Natural killer cell (primary cell): ENCODE measurements at regions not wholly inside any gene's neighbourhood (a gene's known extent, or its start where the extent isn't known, plus 50 kb on each side); places are given as distances from the start of the nearest gene placed in this dataset.

Source experiments
- ATAC-seq, 3 donors: fragments of 150-1000 bp in 2 of 3; fragments of 200-7000 bp in 1 of 3; cut with Tn5 transposase; 1 replicate in 1 of 3; 2 replicates in 2 of 3; pipeline ENCODE4 v1.10.0; 2021; ENCODE audit warnings: mild to moderate bottlenecking in 2 of 3, moderate library complexity in 2 of 3
- DNase-seq, 2 donors: peaks; one replicate each; pipeline versions ENCODE4 v3.0.0 to v3.0.0-alpha.2; 2013 to 2021; ENCODE audit warnings: mixed read lengths in 1 of 2
- H3K27ac ChIP-seq: one replicate; pipeline ENCODE4 v1.5.1; 2013; ENCODE audit warnings: mild to moderate bottlenecking, low read length
- H3K27me3 ChIP-seq: one replicate; pipeline ENCODE4 v1.6.1; 2013; ENCODE audit warnings: low read length; ENCODE audit not compliant: control insufficient read depth, insufficient read depth
- H3K36me3 ChIP-seq: one replicate; pipeline ENCODE4 v1.6.1; 2013; ENCODE audit warnings: low read length; ENCODE audit not compliant: control insufficient read depth, insufficient read depth
- H3K4me1 ChIP-seq: one replicate; pipeline ENCODE4 v1.6.1; 2013; ENCODE audit warnings: low read length; ENCODE audit not compliant: control insufficient read depth, insufficient read depth
- H3K4me3 ChIP-seq: one replicate; pipeline ENCODE4 v1.5.1; 2013; ENCODE audit warnings: low read length
- H3K9me3 ChIP-seq: one replicate; pipeline ENCODE4 v1.6.1; 2013; ENCODE audit warnings: low read length; ENCODE audit not compliant: control insufficient read depth, insufficient read depth
- H3K27ac Mint-ChIP-seq, 2 donors: one replicate each; pipeline ENCODE4 v1.8.0; 2022; ENCODE audit warnings: mild to moderate bottlenecking in 2 of 2, mixed read lengths in 2 of 2, moderate library complexity in 1 of 2
- H3K27me3 Mint-ChIP-seq, 2 donors: one replicate each; pipeline ENCODE4 v1.8.0; 2022; ENCODE audit warnings: low read depth in 2 of 2, mixed read lengths in 2 of 2
- H3K36me3 Mint-ChIP-seq: one replicate; pipeline ENCODE4 v1.8.0; 2022; ENCODE audit warnings: mixed read lengths
- H3K4me1 Mint-ChIP-seq, 2 donors: one replicate each; pipeline ENCODE4 v1.8.0; 2022; ENCODE audit warnings: mixed read lengths in 2 of 2
- H3K4me3 Mint-ChIP-seq: one replicate; pipeline ENCODE4 v1.8.0; 2022; ENCODE audit warnings: mild to moderate bottlenecking, moderate library complexity, mixed read lengths
- H3K9me3 Mint-ChIP-seq, 2 donors: one replicate each; pipeline ENCODE4 v1.8.0; 2022; ENCODE audit warnings: mixed read lengths in 2 of 2
- WGBS: methylation state at CpG from one replicate; pipeline ENCODE4 v1.1.7; 2013; ENCODE audit warnings: missing lambda C conversion rate; ENCODE audit not compliant: insufficient coverage; 5-methylcytosine and 5-hydroxymethylcytosine counted together
- intact Hi-C: fragments of 100-400 bp; cut with micrococcal nuclease; formaldehyde crosslinking; loops from one replicate; pipeline ENCODE4 v1.14.2; 2022
- TF ChIP-seq, protein P1 (sequence below): fragments of 200-600 bp; IDR thresholded peaks from one replicate; pipeline ENCODE4 v1.8.0; 2022; ENCODE audit warnings: antibody characterized with exemption

DNA sequence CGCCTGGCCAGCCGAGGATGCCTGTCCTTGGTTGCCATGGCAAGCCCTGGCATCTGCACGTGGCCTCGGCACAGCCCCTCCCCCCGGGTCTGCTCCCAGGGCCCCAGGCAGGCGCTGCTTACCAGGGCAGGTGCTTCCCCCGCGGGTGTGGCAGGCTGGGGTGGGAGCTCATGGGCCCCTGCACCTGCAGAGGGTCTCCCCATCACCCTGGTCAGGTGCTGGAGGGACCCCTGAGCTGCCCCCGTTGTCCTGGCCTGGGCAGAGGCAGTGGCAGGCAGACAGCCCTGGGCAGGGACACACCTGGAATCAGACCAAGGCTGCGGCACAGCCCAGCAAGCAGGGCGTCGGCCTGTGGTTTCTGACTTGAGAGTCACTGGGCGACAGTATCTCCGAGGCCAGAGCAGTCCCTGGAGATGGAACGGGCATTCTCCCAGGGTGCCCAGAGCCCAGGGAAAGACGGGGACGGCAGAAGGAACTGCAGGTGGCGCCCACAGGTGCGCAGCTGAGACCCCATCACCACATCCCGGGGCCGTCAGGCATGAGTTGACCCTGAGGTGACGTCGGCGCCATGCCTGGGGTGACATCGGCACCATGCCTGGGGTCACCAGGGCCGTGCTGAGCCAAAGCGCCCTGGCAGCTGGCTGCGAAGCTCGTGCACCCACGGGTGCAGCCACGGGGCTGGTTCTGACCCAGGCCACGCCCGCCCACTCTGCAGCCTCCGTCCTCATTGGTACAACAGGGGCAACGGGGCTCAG lies 56.1 kb upstream of the FBRSL1 start:
- H3K9me3 Mint-ChIP-seq: no peaks in the 10 kb centered on the region
- H3K4me1 ChIP-seq: peaks cover 64% of the 10 kb centered on the region
- H3K9me3 ChIP-seq: no peaks in the 10 kb centered on the region
- H3K4me1 Mint-ChIP-seq: peaks cover 10 to 33% of the 10 kb centered on the region in 2 donors
- no peaks in the 10 kb centered on the region for H3K27me3 ChIP-seq
- no peak overlapping the region for H3K27ac Mint-ChIP-seq
- H3K27ac ChIP-seq: no peak overlapping the region
- no peak overlapping the region for H3K4me3 ChIP-seq
- no peaks in the 10 kb centered on the region for H3K36me3 ChIP-seq
- ATAC-seq: no peak
- no peaks in the 10 kb centered on the region for H3K36me3 Mint-ChIP-seq
- TF ChIP-seq, protein P1, sequence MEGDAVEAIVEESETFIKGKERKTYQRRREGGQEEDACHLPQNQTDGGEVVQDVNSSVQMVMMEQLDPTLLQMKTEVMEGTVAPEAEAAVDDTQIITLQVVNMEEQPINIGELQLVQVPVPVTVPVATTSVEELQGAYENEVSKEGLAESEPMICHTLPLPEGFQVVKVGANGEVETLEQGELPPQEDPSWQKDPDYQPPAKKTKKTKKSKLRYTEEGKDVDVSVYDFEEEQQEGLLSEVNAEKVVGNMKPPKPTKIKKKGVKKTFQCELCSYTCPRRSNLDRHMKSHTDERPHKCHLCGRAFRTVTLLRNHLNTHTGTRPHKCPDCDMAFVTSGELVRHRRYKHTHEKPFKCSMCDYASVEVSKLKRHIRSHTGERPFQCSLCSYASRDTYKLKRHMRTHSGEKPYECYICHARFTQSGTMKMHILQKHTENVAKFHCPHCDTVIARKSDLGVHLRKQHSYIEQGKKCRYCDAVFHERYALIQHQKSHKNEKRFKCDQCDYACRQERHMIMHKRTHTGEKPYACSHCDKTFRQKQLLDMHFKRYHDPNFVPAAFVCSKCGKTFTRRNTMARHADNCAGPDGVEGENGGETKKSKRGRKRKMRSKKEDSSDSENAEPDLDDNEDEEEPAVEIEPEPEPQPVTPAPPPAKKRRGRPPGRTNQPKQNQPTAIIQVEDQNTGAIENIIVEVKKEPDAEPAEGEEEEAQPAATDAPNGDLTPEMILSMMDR: no peak
- no peak for DNase-seq
- no peak overlapping the region for H3K4me3 Mint-ChIP-seq
- peaks cover 0 to 11% of the 10 kb centered on the region in 2 donors for H3K27me3 Mint-ChIP-seq
- 69% methylated on average over 35 of the region's 35 CpGs for WGBS
- intact Hi-C loops: no loop called here

DNA sequence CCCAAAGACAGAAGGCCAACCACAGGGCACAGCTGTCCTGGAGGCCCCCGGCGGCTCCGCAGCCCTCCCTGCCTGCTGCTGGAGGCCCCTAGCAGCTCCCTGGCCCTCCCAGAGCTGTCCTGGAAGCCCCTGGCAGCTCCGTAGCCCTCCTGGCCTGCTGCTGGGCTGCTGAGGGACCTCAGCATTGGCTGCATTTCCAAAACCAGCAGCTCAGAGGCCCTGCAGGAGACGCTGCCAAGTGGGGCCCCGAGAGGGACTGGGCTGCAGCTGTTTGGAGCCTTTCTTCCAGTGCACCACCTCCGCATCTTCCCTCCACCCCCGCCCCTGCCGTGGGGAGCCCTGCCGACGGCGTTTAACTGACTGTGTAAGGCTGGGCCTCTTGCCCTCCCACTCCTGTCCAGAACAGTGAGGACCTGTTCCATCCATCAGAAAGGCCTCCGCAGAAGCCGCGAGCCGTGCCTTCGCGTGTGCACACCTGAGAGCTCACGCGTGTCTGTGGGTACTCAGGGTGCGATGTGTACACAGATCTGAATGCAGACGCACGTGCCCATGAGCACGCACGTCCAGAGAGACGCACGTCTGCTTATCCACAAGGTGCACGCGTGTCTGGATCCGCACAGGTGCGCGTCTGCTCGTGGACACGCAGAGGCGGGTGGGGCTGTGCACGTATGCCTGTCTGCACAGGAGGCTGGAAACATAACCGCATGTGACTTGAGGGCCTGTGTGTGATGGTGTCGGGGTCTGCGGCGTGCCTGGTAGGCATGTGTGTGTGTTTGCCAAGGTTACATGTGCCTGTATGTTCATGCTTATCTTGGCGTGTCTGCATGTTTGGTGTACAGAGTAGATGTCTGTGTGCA lies 57.0 kb upstream of the FBRSL1 start:
- TF ChIP-seq, protein P1: no peak
- no peak overlapping the region for H3K4me3 Mint-ChIP-seq
- peaks cover 0 to 11% of the 10 kb centered on the region in 2 donors for H3K27me3 Mint-ChIP-seq
- WGBS: 88% methylated on average over 41 of the region's 41 CpGs
- Histone ChIP-seq H3K4me3 (no peak overlapping the region), H3K36me3 (no peaks in the 10 kb centered on the region), H3K9me3 (no peaks in the 10 kb centered on the region), H3K4me1 (peaks cover 64% of the 10 kb centered on the region), H3K27me3 (no peaks in the 10 kb centered on the region), H3K27ac (no peak overlapping the region)
- H3K27ac Mint-ChIP-seq: no peak overlapping the region
- intact Hi-C loops: no loop called here
- no peaks in the 10 kb centered on the region for H3K9me3 Mint-ChIP-seq
- ATAC-seq (no peak), DNase-seq (no peak)
- H3K36me3 Mint-ChIP-seq: no peaks in the 10 kb centered on the region
- peaks cover 10 to 37% of the 10 kb centered on the region in 2 donors for H3K4me1 Mint-ChIP-seq

DNA sequence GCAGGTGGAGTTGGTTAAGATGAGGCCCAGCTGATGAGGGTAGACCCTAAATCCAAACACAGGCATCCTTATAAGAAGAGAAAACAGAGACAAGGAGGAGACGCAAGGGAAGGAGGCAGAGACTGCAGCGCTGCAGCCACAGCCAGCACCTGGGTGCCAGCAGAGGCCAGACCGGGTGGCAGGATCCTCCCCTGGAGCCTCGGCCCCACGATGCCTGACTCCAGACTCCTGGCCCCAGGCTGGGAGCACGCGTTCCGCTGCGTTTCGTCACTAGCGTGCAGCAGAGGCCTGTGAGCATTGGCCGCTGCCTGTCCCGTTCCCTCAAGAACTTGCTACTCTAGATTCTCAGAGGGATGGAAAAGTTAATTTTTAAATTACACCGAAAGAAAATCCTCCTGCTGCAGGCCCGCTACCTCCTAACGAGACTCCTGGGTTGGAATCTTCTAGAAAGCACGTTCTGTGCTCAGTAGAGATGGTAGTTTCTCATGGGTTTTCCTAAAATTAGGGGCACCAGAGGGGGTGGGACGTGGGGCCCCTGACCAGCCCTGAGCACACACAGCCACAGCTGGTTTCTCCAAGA lies 57.7 kb upstream of the FBRSL1 start:
- 94% methylated on average over 18 of the region's 18 CpGs for WGBS
- Mint-ChIP-seq H3K4me3 (no peak overlapping the region), H3K4me1 (peaks cover 10 to 32% of the 10 kb centered on the region in 2 donors)

More for the DNA sequence above, 57.7 kb upstream of the FBRSL1 start:
- no peaks in the 10 kb centered on the region for H3K9me3 ChIP-seq
- DNase-seq (no peak), ATAC-seq (no peak)
- no peaks in the 10 kb centered on the region for H3K36me3 ChIP-seq
- Mint-ChIP-seq H3K27ac (no peak overlapping the region), H3K36me3 (no peaks in the 10 kb centered on the region), H3K9me3 (no peaks in the 10 kb centered on the region), H3K27me3 (peaks cover 0 to 11% of the 10 kb centered on the region in 2 donors)
- TF ChIP-seq, protein P1: no peak
- peaks cover 57% of the 10 kb centered on the region for H3K4me1 ChIP-seq
- no peak overlapping the region for H3K27ac ChIP-seq
- no peak overlapping the region for H3K4me3 ChIP-seq
- intact Hi-C loops: no loop called here
- H3K27me3 ChIP-seq: no peaks in the 10 kb centered on the region
